Adrenal gland (tissue), 5 donors: ENCODE measurements at regions not wholly inside any gene's neighbourhood (a gene's known extent, or its start where the extent isn't known, plus 50 kb on each side); places are given as distances from the start of the nearest gene placed in this dataset.

Experiments
- POLR2A ChIP-seq, 2 donors: fragments of 450-650 bp; IDR thresholded peaks; one replicate each; pipeline ENCODE4 v1.6.1; 2017; ENCODE audit warnings: antibody characterized with exemption in 2 of 2, mild to moderate bottlenecking in 2 of 2, moderate library complexity in 1 of 2
- TF ChIP-seq, protein P1 (sequence below), 6 experiments: fragments of 450-650 bp in 4 of 6; fragments of 200-600 bp in 2 of 6; sonication (generic) in 1 of 6; IDR thresholded peaks; 1 replicate in 5 of 6; 2 replicates in 1 of 6; pipeline versions ENCODE4 v1.5.1 to v1.8.0; 2016 to 2021; ENCODE audit warnings: antibody characterized with exemption in 6 of 6, mild to moderate bottlenecking in 2 of 6, moderate library complexity in 1 of 6
- donor health status: DM: no; HTN: no; CAD: no.

GRCh38 chr3:43838009-43838758, 147.4 kb downstream of the ABHD5 start:
- TF ChIP-seq, protein P1, sequence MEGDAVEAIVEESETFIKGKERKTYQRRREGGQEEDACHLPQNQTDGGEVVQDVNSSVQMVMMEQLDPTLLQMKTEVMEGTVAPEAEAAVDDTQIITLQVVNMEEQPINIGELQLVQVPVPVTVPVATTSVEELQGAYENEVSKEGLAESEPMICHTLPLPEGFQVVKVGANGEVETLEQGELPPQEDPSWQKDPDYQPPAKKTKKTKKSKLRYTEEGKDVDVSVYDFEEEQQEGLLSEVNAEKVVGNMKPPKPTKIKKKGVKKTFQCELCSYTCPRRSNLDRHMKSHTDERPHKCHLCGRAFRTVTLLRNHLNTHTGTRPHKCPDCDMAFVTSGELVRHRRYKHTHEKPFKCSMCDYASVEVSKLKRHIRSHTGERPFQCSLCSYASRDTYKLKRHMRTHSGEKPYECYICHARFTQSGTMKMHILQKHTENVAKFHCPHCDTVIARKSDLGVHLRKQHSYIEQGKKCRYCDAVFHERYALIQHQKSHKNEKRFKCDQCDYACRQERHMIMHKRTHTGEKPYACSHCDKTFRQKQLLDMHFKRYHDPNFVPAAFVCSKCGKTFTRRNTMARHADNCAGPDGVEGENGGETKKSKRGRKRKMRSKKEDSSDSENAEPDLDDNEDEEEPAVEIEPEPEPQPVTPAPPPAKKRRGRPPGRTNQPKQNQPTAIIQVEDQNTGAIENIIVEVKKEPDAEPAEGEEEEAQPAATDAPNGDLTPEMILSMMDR (IDR thresholded peaks at IDR 0.05), result no peak
- no peak for TF ChIP-seq POLR2A (IDR thresholded peaks at IDR 0.05)
